Stomach (tissue), 8 donors: ENCODE measurements at regions not wholly inside any gene's neighbourhood (a gene's known extent, or its start where the extent isn't known, plus 50 kb on each side); places are given as distances from the start of the nearest gene placed in this dataset.
A peak's percentile ranks its signal among the peaks of the same experiment; 100 is the strongest.

Source experiments
- DNase-seq, 2 donors: peaks; one replicate each; pipeline versions ENCODE4 v3.0.0 to v3.0.0-alpha.2; 2013 to 2019
- H3K27ac ChIP-seq, 5 donors: fragments of 200-600 bp in 4 of 5; sonication (generic) in 4 of 5; one replicate each; pipeline ENCODE4 v1.5.1; 2013 to 2019; ENCODE audit warnings: mild to moderate bottlenecking in 1 of 5, moderate library complexity in 1 of 5
- H3K27me3 ChIP-seq, 3 donors: fragments of 200-600 bp; sonication (generic); one replicate each; pipeline ENCODE4 v1.5.1; 2017 to 2019; ENCODE audit warnings: mixed run types in 1 of 3
- H3K36me3 ChIP-seq, 4 donors: fragments of 200-600 bp; sonication (generic); 1 replicate in 3 of 4; 2 replicates in 1 of 4; pipeline ENCODE4 v1.5.1; 2016 to 2019
- H3K4me1 ChIP-seq, 4 donors: fragments of 200-600 bp; sonication (generic); one replicate each; pipeline ENCODE4 v1.5.1; 2016 to 2019
- H3K4me3 ChIP-seq, 4 donors: fragments of 200-600 bp; sonication (generic) in 3 of 4; one replicate each; pipeline ENCODE4 v1.5.1; 2016 to 2019; ENCODE audit warnings: mild to moderate bottlenecking in 1 of 4
- H3K9me3 ChIP-seq, 4 donors: fragments of 200-600 bp; sonication (generic); one replicate each; pipeline ENCODE4 v1.5.1; 2016 to 2019
- EP300 ChIP-seq: sonication (generic); formaldehyde crosslinking; IDR thresholded peaks from one replicate; pipeline ENCODE4 v1.6.1; 2017; ENCODE audit warnings: antibody characterized with exemption
- POLR2A ChIP-seq, 4 donors: fragments of 450-650 bp; IDR thresholded peaks; one replicate each; pipeline ENCODE4 v1.6.1; 2016; ENCODE audit warnings: antibody characterized with exemption in 4 of 4, control low read depth in 2 of 4, mild to moderate bottlenecking in 1 of 4, moderate library complexity in 1 of 4
- POLR2AphosphoS5 ChIP-seq, 3 donors: sonication (generic); formaldehyde crosslinking; IDR thresholded peaks; one replicate each; pipeline ENCODE4 v1.6.1; 2016; ENCODE audit warnings: antibody characterized with exemption in 3 of 3
- WGBS, 5 donors: extraction: QIAGEN DNeasy Blood & Tissue Kit in 3 of 5; methylation state at CpG; one replicate each; pipeline versions ENCODE4 v1.1.5 to v1.1.7; 2013 to 2018; 5-methylcytosine and 5-hydroxymethylcytosine counted together
- intact Hi-C: fragments of 100-400 bp; cut with DNase I; formaldehyde crosslinking; loops from one replicate; pipeline ENCODE4 v1.15.1; 2023; ENCODE audit warnings: low total_unique reads
- TF ChIP-seq, protein P1 (sequence below), 7 experiments: fragments of 450-650 bp in 4 of 7; fragments of 200-600 bp in 3 of 7; sonication (generic) in 3 of 7; IDR thresholded peaks; one replicate each; pipeline ENCODE4 v1.5.1; 2016 to 2019; ENCODE audit warnings: antibody characterized with exemption in 7 of 7, control low read depth in 2 of 7, mild to moderate bottlenecking in 1 of 7
- donor health status: healthy with polysubstance abuse.
- donor health status: Bipolar disorder and iron deficiency.
- donor health status: healthy.

DNA sequence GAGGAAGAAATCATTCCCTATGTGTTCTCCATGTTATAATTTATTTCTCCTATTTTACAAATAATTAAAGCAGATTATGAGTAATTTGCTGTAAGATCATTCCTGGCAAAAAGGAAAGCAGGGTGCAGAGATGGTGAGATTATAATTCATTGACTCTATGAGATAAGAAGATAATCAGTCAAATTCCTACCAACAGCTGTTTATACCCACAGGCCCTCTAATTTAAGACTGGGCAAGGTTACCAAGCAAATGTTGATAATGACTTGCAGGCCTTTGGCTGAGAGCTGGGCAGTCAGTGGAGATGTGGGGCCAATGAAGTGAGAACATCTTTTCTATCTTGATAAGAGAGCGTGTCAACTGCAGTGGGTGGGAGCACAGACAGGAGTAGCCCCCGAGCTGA lies 222.7 kb downstream of the ICE1 start:
- Histone ChIP-seq H3K4me3 (no peak overlapping the region), H3K4me1 (peaks cover 0 to 2% (median 0%) of the 10 kb centered on the region in 4 donors), H3K9me3 (no peaks in the 10 kb centered on the region), H3K27me3 (no peaks in the 10 kb centered on the region), H3K36me3 (no peaks in the 10 kb centered on the region), H3K27ac (no peak overlapping the region)
- TF ChIP-seq, protein P1, sequence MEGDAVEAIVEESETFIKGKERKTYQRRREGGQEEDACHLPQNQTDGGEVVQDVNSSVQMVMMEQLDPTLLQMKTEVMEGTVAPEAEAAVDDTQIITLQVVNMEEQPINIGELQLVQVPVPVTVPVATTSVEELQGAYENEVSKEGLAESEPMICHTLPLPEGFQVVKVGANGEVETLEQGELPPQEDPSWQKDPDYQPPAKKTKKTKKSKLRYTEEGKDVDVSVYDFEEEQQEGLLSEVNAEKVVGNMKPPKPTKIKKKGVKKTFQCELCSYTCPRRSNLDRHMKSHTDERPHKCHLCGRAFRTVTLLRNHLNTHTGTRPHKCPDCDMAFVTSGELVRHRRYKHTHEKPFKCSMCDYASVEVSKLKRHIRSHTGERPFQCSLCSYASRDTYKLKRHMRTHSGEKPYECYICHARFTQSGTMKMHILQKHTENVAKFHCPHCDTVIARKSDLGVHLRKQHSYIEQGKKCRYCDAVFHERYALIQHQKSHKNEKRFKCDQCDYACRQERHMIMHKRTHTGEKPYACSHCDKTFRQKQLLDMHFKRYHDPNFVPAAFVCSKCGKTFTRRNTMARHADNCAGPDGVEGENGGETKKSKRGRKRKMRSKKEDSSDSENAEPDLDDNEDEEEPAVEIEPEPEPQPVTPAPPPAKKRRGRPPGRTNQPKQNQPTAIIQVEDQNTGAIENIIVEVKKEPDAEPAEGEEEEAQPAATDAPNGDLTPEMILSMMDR (IDR thresholded peaks at IDR 0.05): no peak
- TF ChIP-seq EP300 (no peak), POLR2AphosphoS5 (IDR thresholded peaks at IDR 0.05) (no peak), POLR2A (IDR thresholded peaks at IDR 0.05) (no peak)
- 39 to 68% (median 63%) methylated on average over 2 of the region's 2 CpGs for WGBS, 5 donors
- DNase-seq: no peak
- intact Hi-C loops: no loop called here

DNA sequence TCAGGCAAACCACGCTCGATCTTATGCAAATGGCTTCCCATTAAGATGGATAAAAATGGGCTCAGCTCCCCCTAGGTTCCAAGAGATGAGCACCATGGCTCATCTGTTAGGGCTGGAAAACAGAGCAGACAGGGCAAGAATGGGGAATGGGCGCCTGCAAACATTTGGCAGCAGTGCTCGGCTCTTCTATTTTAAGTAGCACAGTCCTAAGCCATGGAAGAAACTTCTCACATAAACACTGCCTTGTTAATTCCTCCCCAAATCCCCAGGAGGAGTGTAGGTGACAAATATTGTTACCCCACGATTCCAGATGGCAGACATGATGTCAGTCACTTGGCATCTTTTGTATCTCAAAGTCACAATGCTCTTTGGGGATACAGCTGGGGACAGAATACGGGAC lies 221.8 kb downstream of the ICE1 start:
- intact Hi-C loops: no loop called here
- no peak overlapping the region for H3K4me3 ChIP-seq
- TF ChIP-seq, protein P1 (IDR thresholded peaks at IDR 0.05): no peak
- no peak for TF ChIP-seq EP300
- no peak for TF ChIP-seq POLR2A (IDR thresholded peaks at IDR 0.05)
- no peak for TF ChIP-seq POLR2AphosphoS5 (IDR thresholded peaks at IDR 0.05)

DNA sequence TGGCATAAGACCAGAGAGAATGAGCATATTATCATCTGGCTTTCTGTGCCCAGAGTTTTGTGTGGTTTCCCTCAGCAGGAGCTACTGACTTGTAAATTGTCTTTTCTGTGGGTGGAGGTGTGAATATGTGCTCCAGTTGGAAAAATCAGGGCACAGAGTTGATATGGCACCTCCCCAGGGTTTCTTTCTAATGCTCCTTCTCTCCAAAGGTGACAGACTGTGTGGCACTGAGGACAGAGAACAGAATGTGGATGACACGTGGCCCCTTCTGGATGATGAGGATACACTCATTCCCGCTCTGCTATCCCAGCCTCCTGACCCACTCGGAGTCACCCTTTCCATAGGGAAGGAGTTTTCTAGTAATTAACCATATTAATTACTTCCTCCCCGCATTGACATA lies 221.0 kb downstream of the ICE1 start:
- Histone ChIP-seq H3K27ac (no peak overlapping the region), H3K27me3 (no peaks in the 10 kb centered on the region), H3K36me3 (no peaks in the 10 kb centered on the region), H3K4me3 (no peak overlapping the region), H3K9me3 (no peaks in the 10 kb centered on the region), H3K4me1 (peaks cover 0 to 5% (median 0%) of the 10 kb centered on the region in 4 donors)
- DNase-seq: no peak
- intact Hi-C loops: no loop called here
- 78 to 83% (median 81%) methylated on average over 4 of the region's 4 CpGs for WGBS, 5 donors
- no peak for TF ChIP-seq POLR2A (IDR thresholded peaks at IDR 0.05)
- no peak for TF ChIP-seq POLR2AphosphoS5 (IDR thresholded peaks at IDR 0.05)
- TF ChIP-seq, protein P1 (IDR thresholded peaks at IDR 0.05): no peak
- TF ChIP-seq EP300: no peak

More for the DNA sequence above, 221.8 kb downstream of the ICE1 start:
- no peaks in the 10 kb centered on the region for H3K36me3 ChIP-seq
- H3K9me3 ChIP-seq: no peaks in the 10 kb centered on the region
- no peaks in the 10 kb centered on the region for H3K27me3 ChIP-seq
- H3K4me1 ChIP-seq: no peaks in the 10 kb centered on the region
- peak overlapping the region in 1 of 5 donors; percentile 10 for H3K27ac ChIP-seq
- DNase-seq: no peak
- WGBS, 5 donors: 54 to 73% (median 67%) methylated on average over 6 of the region's 6 CpGs

DNA sequence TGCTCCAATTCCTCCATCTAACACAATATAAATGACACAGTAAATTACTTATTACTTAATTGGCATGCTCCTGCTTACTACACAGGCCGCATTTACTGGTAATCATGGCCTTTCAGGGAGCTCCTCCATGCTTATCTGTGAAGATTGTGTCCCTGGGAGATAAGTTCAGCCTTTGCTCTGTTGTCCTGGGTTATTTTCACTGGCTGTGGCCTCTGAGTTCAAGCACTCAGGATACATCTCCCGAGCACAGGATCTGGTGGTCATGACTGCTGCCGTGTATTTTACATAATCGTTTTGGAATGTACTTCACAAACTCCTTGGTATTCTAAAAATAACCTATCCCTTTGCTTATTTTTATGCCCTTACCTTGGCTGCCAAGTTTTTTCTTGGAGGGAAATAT lies 215.7 kb downstream of the ICE1 start:
- intact Hi-C loops: no loop called here
- DNase-seq: peak in 1 of 2 donors; percentile 30
- Histone ChIP-seq H3K9me3 (no peaks in the 10 kb centered on the region), H3K27ac (peak overlapping the region in 1 of 5 donors; percentile 82), H3K4me3 (no peak overlapping the region), H3K4me1 (peaks cover 0 to 15% (median 0%) of the 10 kb centered on the region in 4 donors), H3K36me3 (no peaks in the 10 kb centered on the region), H3K27me3 (no peaks in the 10 kb centered on the region)
- no peak for TF ChIP-seq EP300
- TF ChIP-seq POLR2A (IDR thresholded peaks at IDR 0.05): no peak
- TF ChIP-seq POLR2AphosphoS5 (IDR thresholded peaks at IDR 0.05): peak in 1 of 3 donors; percentile 11
- 47 to 54% (median 53%) methylated on average over 4 of the region's 4 CpGs for WGBS, 5 donors

DNA sequence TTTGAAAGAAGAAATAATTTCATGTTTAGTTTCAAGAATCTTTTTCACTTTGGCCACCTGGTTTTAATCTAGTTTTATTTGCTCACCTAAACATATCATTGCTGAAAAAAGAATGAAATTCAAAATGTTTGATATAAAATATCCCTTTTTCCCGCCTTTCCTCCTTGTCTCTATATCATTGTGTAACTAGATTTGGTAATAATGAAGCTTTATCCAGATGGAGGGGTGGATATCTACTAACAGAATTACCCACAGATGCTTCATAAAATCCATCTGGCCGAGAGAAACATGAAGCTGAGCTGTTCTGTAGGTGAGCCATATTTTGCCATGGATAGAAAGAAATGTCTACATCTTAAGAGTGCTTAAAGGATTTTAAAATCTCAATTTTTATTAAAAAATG lies 214.7 kb downstream of the ICE1 start:
- 20 to 61% (median 32%) methylated on average over 1 to 2 of the region's 2 CpGs for WGBS, 5 donors
- intact Hi-C loops: no loop called here
- Histone ChIP-seq H3K27ac (no peak overlapping the region), H3K27me3 (no peaks in the 10 kb centered on the region), H3K4me1 (peaks cover 0 to 15% (median 0%) of the 10 kb centered on the region in 4 donors), H3K4me3 (no peak overlapping the region), H3K36me3 (no peaks in the 10 kb centered on the region), H3K9me3 (no peaks in the 10 kb centered on the region)
- DNase-seq: no peak
- no peak for TF ChIP-seq EP300
- TF ChIP-seq, protein P1 (IDR thresholded peaks at IDR 0.05): no peak
- TF ChIP-seq POLR2A (IDR thresholded peaks at IDR 0.05): no peak
- no peak for TF ChIP-seq POLR2AphosphoS5 (IDR thresholded peaks at IDR 0.05)
